HL-60 (cell line): ENCODE measurements at regions not wholly inside any gene's neighbourhood (a gene's known extent, or its start where the extent isn't known, plus 50 kb on each side); places are given as distances from the start of the nearest gene placed in this dataset.

Source experiments
- DNase-seq, 2 experiments: peaks; one replicate each; pipeline ENCODE4 v3.0.0-alpha.2; 2010 to 2020; ENCODE audit warnings: low read depth in 1 of 2, low spot score in 1 of 2
- H3K27ac ChIP-seq: fragments of 250-450 bp; sonication (Bioruptor Pico); replicated peaks from 2 replicates; pipeline ENCODE4 v1.5.1; 2020; ENCODE audit warnings: mild to moderate bottlenecking, moderate library complexity
- H3K27me3 ChIP-seq: fragments of 250-450 bp; sonication (Bioruptor Pico); 2 replicates; pipeline ENCODE4 v1.5.1; 2021; ENCODE audit warnings: mild to moderate bottlenecking, moderate library complexity; ENCODE audit not compliant: insufficient read depth, poor library complexity, severe bottlenecking
- H3K4me3 ChIP-seq: replicated peaks from 2 replicates; pipeline ENCODE4 v1.5.1; 2011; ENCODE audit warnings: mild to moderate bottlenecking, control low read depth, low read length; ENCODE audit not compliant: insufficient read depth
- GABPA ChIP-seq: IDR thresholded peaks from 2 replicates; pipeline ENCODE4 v1.6.1; 2012; ENCODE audit warnings: low read depth
- POLR2AphosphoS5 ChIP-seq: IDR thresholded peaks from 2 replicates; pipeline ENCODE4 v1.6.1; 2012; ENCODE audit warnings: low read depth
- SPI1 ChIP-seq: IDR thresholded peaks from 2 replicates; pipeline ENCODE4 v1.6.1; 2012; ENCODE audit warnings: low read depth, mild to moderate bottlenecking, borderline replicate concordance
- TF ChIP-seq, protein P1 (sequence below): IDR thresholded peaks from 2 replicates; pipeline ENCODE4 v1.6.1; 2012; ENCODE audit warnings: low read depth; ENCODE audit not compliant: insufficient replicate concordance
- TF ChIP-seq, protein P2 (sequence below): IDR thresholded peaks from one replicate; pipeline ENCODE4 v1.5.1; 2011; ENCODE audit warnings: low read length, control low read depth, inconsistent platforms; ENCODE audit not compliant: insufficient read depth

DNA sequence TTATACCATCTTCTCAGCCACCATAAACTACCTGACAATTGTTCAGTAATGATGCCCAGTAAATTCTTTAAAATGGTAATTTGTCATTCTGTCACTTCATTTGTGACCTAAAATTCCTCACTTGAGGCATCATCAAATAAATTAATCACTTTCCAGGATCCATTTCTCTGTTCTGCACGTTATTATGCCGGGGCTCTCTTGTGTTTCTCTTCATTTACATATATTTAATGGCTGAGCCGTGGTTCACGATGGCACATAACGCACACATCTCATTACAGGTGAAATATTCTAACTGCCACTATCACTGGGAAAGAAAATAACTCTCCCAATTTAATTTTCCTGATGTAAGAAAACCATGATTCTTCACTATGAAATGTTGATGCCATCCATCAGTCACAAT, 529.6 kb downstream of the NR4A2 start:
- TF ChIP-seq GABPA (no peak), POLR2AphosphoS5 (no peak), SPI1 (no peak)
- TF ChIP-seq, protein P1, sequence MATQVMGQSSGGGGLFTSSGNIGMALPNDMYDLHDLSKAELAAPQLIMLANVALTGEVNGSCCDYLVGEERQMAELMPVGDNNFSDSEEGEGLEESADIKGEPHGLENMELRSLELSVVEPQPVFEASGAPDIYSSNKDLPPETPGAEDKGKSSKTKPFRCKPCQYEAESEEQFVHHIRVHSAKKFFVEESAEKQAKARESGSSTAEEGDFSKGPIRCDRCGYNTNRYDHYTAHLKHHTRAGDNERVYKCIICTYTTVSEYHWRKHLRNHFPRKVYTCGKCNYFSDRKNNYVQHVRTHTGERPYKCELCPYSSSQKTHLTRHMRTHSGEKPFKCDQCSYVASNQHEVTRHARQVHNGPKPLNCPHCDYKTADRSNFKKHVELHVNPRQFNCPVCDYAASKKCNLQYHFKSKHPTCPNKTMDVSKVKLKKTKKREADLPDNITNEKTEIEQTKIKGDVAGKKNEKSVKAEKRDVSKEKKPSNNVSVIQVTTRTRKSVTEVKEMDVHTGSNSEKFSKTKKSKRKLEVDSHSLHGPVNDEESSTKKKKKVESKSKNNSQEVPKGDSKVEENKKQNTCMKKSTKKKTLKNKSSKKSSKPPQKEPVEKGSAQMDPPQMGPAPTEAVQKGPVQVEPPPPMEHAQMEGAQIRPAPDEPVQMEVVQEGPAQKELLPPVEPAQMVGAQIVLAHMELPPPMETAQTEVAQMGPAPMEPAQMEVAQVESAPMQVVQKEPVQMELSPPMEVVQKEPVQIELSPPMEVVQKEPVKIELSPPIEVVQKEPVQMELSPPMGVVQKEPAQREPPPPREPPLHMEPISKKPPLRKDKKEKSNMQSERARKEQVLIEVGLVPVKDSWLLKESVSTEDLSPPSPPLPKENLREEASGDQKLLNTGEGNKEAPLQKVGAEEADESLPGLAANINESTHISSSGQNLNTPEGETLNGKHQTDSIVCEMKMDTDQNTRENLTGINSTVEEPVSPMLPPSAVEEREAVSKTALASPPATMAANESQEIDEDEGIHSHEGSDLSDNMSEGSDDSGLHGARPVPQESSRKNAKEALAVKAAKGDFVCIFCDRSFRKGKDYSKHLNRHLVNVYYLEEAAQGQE, result no peak
- TF ChIP-seq, protein P2, sequence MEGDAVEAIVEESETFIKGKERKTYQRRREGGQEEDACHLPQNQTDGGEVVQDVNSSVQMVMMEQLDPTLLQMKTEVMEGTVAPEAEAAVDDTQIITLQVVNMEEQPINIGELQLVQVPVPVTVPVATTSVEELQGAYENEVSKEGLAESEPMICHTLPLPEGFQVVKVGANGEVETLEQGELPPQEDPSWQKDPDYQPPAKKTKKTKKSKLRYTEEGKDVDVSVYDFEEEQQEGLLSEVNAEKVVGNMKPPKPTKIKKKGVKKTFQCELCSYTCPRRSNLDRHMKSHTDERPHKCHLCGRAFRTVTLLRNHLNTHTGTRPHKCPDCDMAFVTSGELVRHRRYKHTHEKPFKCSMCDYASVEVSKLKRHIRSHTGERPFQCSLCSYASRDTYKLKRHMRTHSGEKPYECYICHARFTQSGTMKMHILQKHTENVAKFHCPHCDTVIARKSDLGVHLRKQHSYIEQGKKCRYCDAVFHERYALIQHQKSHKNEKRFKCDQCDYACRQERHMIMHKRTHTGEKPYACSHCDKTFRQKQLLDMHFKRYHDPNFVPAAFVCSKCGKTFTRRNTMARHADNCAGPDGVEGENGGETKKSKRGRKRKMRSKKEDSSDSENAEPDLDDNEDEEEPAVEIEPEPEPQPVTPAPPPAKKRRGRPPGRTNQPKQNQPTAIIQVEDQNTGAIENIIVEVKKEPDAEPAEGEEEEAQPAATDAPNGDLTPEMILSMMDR, result no peak
- Histone ChIP-seq H3K4me3 (no peak overlapping the region), H3K27ac (no peak overlapping the region), H3K27me3 (no peaks in the 10 kb centered on the region)
- DNase-seq, result no peak

DNA sequence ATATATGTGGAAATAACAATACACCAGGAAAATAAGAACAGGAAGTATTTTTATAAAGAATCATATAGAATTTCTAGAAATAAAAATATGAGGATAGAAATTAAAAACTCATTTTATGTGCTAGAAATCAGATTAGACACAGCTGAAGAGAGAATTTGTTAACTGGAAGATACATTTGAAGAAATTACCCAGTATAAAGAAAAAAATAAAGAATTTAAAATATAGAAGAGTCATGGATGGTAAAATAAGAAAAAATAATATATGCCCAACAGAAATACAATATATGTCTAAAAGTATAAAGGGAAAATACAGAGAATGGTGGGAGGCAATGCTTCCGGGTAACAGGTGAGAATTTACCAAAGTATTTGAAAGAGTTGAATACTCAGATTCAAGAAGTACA, 539.9 kb downstream of the NR4A2 start:
- TF ChIP-seq GABPA, result no peak
- TF ChIP-seq, protein P2, result no peak
- H3K27me3 ChIP-seq, result no peaks in the 10 kb centered on the region
- H3K27ac ChIP-seq, result no peak overlapping the region
- DNase-seq, result no peak
- H3K4me3 ChIP-seq, result no peak overlapping the region

DNA sequence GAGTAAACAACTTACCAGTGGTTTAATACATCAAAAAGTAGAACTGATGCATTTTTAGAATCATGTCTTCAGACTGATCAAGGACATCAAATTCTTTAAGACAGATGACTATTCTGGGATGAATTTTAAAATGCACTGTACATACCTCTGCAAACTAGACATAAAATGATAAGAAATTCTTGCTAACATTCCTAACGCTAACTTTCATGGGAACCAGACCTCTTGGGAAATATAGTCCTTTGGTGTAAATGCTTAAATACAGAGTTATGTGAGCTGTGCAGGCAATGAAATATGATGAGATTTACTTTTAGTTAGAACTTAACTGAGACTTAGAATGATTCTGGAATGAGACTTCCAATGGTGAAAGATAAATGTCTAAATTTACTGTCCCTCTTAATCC, 562.0 kb downstream of the NR4A2 start:
- H3K27ac ChIP-seq, result no peak overlapping the region

DNA sequence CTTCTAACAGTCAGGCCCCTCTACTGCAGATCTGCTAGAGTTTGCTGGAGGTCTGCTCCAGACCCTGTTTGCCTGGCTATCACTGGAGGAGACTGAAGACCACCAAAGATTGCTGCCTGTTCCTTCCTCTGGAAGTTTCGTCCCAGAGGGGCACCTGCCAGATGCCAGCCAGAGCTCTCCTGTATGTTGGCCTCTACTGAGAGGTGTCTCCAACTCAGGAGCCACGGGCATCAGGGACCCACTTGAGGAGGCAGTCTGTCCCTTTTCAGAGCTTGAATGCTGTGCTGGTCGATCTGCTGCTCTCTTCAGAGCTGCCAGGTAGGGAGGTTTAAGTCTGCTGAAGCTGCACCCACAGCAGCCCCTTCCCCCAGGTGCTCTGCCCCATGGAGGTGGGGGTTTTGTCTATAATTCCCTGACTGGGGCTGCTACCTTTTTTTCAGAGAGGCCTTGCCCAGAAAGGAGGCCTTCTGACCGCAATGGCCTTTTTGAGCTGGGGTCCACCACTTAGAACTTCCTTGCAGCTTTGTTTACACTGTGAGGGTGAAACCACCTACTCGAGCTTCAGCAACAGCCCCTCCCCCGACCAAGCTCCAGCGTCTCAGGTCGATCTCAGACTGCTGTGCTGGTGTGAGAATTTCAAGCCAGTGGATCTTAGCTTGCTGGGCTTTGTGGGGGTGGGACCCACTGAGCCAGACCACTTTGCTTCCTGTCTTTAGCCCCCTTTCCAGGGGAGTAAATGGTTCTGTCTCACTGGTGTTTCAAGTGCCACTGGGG, 566.0 kb downstream of the NR4A2 start:
- no peak overlapping the region for H3K4me3 ChIP-seq
- H3K27me3 ChIP-seq, result no peaks in the 10 kb centered on the region
- no peak for DNase-seq
- no peak overlapping the region for H3K27ac ChIP-seq
- TF ChIP-seq, protein P2, result no peak
- TF ChIP-seq, protein P1, result no peak
- no peak for TF ChIP-seq POLR2AphosphoS5
- no peak for TF ChIP-seq SPI1
- no peak for TF ChIP-seq GABPA

More for the DNA sequence above, 562.0 kb downstream of the NR4A2 start:
- Histone ChIP-seq H3K4me3 (no peak overlapping the region), H3K27me3 (no peaks in the 10 kb centered on the region)
- TF ChIP-seq, protein P2, result no peak
- no peak for TF ChIP-seq SPI1
- TF ChIP-seq GABPA, result no peak
- TF ChIP-seq POLR2AphosphoS5, result no peak
- no peak for DNase-seq
